ENCODE measurements at regions not wholly inside any gene's neighbourhood (a gene's known extent, or its start where the extent isn't known, plus 50 kb on each side); places are given as distances from the start of the nearest gene placed in this dataset.

DNA sequence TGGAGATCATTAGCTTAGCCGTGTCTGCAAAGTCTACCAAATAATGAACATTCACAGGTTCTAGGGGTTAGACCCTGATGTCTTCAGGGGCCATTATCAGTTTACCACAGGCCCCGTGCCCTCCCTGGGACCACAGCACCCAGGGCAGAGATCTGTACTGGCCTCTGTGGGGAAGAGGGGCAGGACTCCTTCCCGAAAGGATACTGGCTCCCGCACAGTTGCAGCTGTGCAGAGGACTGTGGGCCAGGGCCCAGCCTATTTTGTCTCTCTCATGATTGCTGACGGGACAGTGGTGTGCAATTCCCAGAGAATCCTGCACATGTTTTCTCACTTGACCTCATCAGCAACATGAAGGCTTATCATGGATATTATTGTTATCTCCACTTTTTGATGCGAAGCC lies 243.9 kb downstream of the GLRX3 start:
- no peak overlapping the region for H2AFZ ChIP-seq (ENCODE audit: low read length)
- no peaks in the 10 kb centered on the region for H3K36me3 ChIP-seq (ENCODE audit: insufficient read depth, low read length)
- no peaks in the 10 kb centered on the region for H3K9me3 ChIP-seq (ENCODE audit: low read length)
- no peaks in the 10 kb centered on the region for H3K9me2 ChIP-seq (ENCODE audit: low read depth, low read length)
- H3K79me2 ChIP-seq (ENCODE audit: insufficient read depth, low read length) = no peaks in the 10 kb centered on the region
- H3F3A ChIP-seq (ENCODE audit: insufficient read depth, low read length) = no peaks in the 10 kb centered on the region
- no peak overlapping the region for H3K4me2 ChIP-seq (ENCODE audit: low read length)
- TF ChIP-seq, protein P1, sequence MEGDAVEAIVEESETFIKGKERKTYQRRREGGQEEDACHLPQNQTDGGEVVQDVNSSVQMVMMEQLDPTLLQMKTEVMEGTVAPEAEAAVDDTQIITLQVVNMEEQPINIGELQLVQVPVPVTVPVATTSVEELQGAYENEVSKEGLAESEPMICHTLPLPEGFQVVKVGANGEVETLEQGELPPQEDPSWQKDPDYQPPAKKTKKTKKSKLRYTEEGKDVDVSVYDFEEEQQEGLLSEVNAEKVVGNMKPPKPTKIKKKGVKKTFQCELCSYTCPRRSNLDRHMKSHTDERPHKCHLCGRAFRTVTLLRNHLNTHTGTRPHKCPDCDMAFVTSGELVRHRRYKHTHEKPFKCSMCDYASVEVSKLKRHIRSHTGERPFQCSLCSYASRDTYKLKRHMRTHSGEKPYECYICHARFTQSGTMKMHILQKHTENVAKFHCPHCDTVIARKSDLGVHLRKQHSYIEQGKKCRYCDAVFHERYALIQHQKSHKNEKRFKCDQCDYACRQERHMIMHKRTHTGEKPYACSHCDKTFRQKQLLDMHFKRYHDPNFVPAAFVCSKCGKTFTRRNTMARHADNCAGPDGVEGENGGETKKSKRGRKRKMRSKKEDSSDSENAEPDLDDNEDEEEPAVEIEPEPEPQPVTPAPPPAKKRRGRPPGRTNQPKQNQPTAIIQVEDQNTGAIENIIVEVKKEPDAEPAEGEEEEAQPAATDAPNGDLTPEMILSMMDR (IDR thresholded peaks at IDR 0.05; ENCODE audit: low read length) = no peak
- no peak for TF ChIP-seq EZH2 (IDR thresholded peaks at IDR 0.05; ENCODE audit: borderline replicate concordance, low read length)
- no peaks in the 10 kb centered on the region for H3K4me1 ChIP-seq (ENCODE audit: insufficient read depth, low read length, severe bottlenecking)
- H4K20me1 ChIP-seq (ENCODE audit: insufficient read depth, low read length) = no peaks in the 10 kb centered on the region
- H3K9ac ChIP-seq (ENCODE audit: low read length) = no peak overlapping the region
- no peaks in the 10 kb centered on the region for H3K27me3 ChIP-seq (ENCODE audit: insufficient read depth, low read length)
- no peak overlapping the region for H3K27ac ChIP-seq (ENCODE audit: low read depth, low read length, poor library complexity, severe bottlenecking)
- H3K4me3 ChIP-seq (ENCODE audit: low read depth, low read length, poor library complexity, severe bottlenecking) = no peak overlapping the region

DNA sequence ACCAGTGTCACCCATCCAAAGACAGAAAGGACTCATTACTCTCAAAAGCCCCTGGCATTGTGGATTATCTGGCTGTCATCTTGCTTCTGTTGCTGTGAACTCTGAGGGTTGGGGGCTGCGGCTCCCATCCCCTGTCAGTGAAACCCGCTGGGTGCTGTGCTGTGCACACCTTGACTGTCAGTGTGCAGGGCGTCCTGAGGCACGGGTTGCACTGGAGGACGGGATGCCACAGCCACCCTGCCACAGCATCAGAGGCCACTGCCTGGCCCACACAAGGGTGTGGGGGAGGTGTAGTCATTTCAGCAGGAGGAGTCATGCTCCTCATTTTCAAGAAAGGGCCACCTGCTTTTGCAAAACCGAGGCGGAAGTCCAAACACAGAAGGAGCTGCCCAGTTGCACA lies 245.8 kb downstream of the GLRX3 start:
- Histone ChIP-seq H3K27me3 (ENCODE audit: insufficient read depth, low read length) (no peaks in the 10 kb centered on the region), H3K27ac (ENCODE audit: low read depth, low read length, poor library complexity, severe bottlenecking) (no peak overlapping the region), H3K4me1 (ENCODE audit: insufficient read depth, low read length, severe bottlenecking) (no peaks in the 10 kb centered on the region), H4K20me1 (ENCODE audit: insufficient read depth, low read length) (no peaks in the 10 kb centered on the region), H3F3A (ENCODE audit: insufficient read depth, low read length) (no peaks in the 10 kb centered on the region), H3K4me2 (ENCODE audit: low read length) (no peak overlapping the region), H3K4me3 (ENCODE audit: low read depth, low read length, poor library complexity, severe bottlenecking) (no peak overlapping the region), H2AFZ (ENCODE audit: low read length) (no peak overlapping the region), H3K36me3 (ENCODE audit: insufficient read depth, low read length) (no peaks in the 10 kb centered on the region), H3K9me2 (ENCODE audit: low read depth, low read length) (no peaks in the 10 kb centered on the region), H3K9me3 (ENCODE audit: low read length) (no peaks in the 10 kb centered on the region), H3K9ac (ENCODE audit: low read length) (no peak overlapping the region), H3K79me2 (ENCODE audit: insufficient read depth, low read length) (no peaks in the 10 kb centered on the region)
- TF ChIP-seq, protein P1 (IDR thresholded peaks at IDR 0.05; ENCODE audit: low read length) = no peak
- no peak for TF ChIP-seq EZH2 (IDR thresholded peaks at IDR 0.05; ENCODE audit: borderline replicate concordance, low read length)

DNA sequence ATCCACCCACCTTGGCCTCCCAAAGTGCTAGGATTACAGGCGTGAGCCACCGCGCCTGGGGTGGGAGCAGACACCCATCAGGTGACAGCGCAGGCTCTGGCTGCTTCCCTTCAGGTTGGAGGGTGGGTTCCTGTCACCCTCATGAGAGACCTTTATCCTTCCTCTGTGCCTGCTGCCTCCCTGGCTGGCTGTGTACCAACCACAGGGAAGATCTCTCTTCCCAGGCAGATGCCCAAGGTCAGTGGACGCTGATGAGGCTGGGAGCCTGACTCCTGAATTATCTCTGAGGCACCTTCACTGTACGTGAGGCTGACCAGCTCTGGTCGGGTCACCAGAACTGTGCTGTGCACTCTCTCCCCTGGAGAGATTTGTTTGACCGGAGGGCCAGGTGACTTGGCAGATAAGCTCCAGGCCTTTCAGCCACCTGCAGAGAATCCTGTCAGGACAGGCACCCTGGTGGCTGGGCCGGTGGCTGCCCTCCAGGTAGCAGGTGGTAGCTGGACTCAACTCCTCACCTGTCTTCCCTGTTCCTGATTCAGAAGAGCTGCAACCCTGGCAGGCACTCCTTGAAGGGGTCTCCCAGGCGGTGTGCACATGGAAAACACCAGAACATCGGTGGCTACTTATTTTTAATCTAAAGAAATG lies 251.9 kb downstream of the GLRX3 start:
- Histone ChIP-seq H2AFZ (ENCODE audit: low read length) (no peak overlapping the region), H3K27me3 (ENCODE audit: insufficient read depth, low read length) (no peaks in the 10 kb centered on the region; the same call in 1 of the 2 replicates), H3K27ac (ENCODE audit: low read depth, low read length, poor library complexity, severe bottlenecking) (no peak overlapping the region), H3K4me3 (ENCODE audit: low read depth, low read length, poor library complexity, severe bottlenecking) (no peak overlapping the region), H3F3A (ENCODE audit: insufficient read depth, low read length) (no peaks in the 10 kb centered on the region), H3K4me2 (ENCODE audit: low read length) (no peak overlapping the region), H3K9me3 (ENCODE audit: low read length) (no peaks in the 10 kb centered on the region), H3K36me3 (ENCODE audit: insufficient read depth, low read length) (no peaks in the 10 kb centered on the region), H4K20me1 (ENCODE audit: insufficient read depth, low read length) (no peaks in the 10 kb centered on the region), H3K9ac (ENCODE audit: low read length) (no peak overlapping the region), H3K9me2 (ENCODE audit: low read depth, low read length) (no peaks in the 10 kb centered on the region), H3K79me2 (ENCODE audit: insufficient read depth, low read length) (no peaks in the 10 kb centered on the region), H3K4me1 (ENCODE audit: insufficient read depth, low read length, severe bottlenecking) (no peaks in the 10 kb centered on the region)
- TF ChIP-seq, protein P1 (IDR thresholded peaks at IDR 0.05; ENCODE audit: low read length) = no peak
- TF ChIP-seq EZH2 (IDR thresholded peaks at IDR 0.05; ENCODE audit: borderline replicate concordance, low read length) = no peak
